HG02938 (cell line): ENCODE measurements at regions not wholly inside any gene's neighbourhood (a gene's known extent, or its start where the extent isn't known, plus 50 kb on each side); places are given as distances from the start of the nearest gene placed in this dataset.

ENCODE experiments used
- ATAC-seq: cut with Tn5 transposase; IDR thresholded peaks from one replicate; pipeline ENCODE4 v1.9.1; 2021; ENCODE audit warnings: mild to moderate bottlenecking, moderate library complexity; ENCODE audit not compliant: unreplicated experiment

DNA sequence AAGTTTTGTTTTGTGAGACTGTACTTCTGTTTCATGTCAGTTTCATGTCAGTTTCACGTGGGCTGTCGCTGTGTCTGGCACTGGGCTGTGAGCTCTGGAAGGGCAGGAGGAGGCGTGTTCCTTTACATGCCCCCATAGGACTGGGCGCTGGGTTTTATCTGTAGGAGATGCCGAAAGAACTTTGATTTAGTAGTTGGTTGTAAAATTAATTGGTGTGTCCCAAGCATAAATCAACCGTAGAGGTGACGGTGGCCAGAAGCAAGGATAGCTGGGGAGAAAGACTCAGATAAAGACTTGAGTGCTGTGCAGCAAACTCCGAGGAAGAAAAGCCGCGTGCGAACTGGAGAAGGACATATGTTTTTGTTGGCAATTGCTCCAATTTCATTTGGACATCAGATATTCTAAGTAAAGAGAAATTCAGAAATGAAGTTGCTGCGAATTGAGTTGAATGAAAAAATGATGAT is 182.5 kb downstream of the VRK1 start:
- ATAC-seq, result no peak

- ATAC-seq, result no peak
Observed at GRCh38 chr14:96980835-96981234, 183.7 kb downstream of the VRK1 start.

GRCh38 chr14:96986256-96987085 is 189.3 kb downstream of the VRK1 start:
- ATAC-seq, result no peak

GRCh38 chr14:96987086-96987474 is 189.9 kb downstream of the VRK1 start:
- ATAC-seq, result no peak

- ATAC-seq, result no peak
Observed at GRCh38 chr14:96987771-96988170, 190.6 kb downstream of the VRK1 start.

- ATAC-seq, result no peak
Observed at GRCh38 chr14:96989306-96989705, 192.1 kb downstream of the VRK1 start.

DNA sequence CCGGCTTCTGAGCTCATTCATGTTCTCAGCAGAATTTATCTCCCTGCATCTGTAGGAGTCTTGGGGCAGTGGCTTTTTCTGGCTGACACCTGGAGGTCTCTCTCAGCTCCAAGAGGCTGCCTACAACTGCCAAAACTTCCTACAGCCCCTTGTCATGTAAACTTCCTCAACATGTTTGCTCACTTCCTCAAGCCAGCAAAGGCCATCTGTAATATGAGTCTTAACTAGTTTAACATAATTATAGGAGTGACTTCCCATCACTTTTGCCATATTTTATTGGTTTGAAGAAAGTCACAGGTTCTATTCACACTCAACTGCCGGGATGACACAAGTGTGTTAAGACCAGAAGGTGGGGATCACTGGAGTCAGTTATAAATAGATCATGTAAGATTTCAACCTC is 194.0 kb downstream of the VRK1 start:
- ATAC-seq, result no peak

DNA sequence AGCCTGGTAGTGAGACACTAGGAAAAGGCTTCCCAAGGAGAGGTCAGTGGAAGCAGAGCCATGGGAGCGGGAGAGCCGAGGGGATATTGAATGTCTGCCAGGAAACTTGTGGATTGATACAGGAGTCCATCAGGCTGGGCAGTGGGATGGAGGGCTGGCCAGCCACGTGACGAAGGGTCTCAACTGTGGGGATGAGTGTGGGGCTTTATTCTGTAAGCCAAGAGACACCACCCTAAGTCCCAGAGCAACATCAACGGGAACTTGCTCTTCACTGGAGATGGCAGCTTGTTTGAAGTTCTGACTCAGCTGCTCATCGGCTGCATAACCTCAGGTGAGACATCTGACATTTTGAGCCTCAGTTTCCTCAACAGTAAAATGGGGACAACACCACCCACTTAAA is 197.8 kb downstream of the VRK1 start:
- no peak for ATAC-seq

DNA sequence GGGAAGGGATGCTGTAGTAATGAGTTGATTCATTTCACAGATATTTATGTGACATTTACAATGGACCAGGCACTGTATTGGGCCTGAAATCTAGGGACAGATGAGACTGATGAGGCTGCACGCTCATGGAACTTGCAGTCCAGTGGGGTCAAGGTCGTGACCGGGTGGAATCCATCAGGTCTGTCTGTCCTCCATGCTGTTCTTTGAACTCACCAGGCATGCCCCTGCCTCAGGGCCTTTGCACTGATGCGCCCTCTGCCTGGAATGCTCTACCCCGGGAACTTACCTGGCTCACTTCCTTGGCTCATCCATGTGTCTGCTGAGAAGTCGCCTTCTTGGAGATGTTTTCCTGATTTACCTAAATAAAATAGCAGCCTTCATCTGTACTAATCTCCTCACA is 200.1 kb downstream of the VRK1 start:
- no peak for ATAC-seq

DNA sequence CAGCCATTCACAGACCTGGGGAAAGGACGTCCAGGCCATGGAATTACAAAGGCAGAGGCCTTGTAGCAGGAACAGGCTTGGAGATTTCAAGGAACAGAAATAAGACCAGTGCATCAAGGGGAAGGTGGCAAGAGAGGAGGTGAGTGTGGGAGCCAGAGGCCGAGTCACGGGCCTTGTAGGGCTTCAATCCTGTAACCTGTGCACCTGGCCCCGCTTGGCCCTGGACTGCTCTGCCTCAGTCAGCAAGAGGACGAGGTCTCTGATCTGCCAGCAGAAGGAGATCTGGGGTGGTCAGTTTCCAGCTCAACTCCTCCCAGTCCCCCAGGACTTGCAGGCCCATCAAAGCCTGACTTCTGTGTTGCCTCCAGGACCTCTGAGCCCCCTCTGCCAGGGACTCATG is 200.8 kb downstream of the VRK1 start:
- ATAC-seq, result no peak

DNA sequence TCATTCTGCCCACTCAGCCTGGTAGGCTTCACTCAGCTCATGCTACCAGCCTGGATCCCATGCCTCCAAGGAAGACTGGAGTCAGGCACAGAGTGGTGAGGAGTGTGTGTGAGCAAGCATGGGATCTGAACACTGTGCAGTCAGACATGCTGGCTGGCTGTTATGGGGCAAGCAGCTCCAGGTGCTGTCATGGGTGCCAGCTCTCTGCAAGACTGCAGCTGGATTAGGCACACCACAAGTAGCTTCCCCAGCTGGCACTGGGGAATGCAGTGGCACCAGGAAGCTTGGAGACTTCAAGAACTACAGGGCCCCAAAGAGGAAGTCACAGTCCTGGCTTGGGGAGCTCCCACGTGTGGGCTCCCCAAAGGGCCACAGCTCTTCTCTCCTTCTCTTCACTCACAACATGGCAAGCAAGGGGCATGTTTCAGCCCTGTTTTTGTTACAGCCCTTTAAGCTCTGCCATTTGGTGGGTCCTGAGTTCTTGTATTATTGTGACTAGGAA is 202.5 kb downstream of the VRK1 start:
- no peak for ATAC-seq

DNA sequence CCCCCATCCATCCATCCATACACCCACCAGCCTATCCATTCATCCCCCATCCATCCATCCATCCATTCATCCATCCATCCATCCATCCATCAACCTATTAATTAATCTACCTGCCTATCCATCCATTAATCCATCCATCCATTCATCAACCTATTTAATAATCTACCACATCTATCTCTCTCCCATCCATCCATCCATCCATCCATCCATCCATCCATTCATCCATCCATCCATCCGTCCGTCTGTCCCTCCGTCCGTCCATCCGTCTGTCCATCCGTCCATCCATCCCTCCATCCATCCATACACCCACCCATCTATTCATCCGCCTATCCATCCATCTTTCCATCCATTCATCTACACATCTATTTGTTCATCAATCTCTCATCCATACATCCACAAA is 205.3 kb downstream of the VRK1 start:
- ATAC-seq, result no peak

GRCh38 chr14:97005934-97006333 is 208.8 kb downstream of the VRK1 start:
- ATAC-seq, result no peak

DNA sequence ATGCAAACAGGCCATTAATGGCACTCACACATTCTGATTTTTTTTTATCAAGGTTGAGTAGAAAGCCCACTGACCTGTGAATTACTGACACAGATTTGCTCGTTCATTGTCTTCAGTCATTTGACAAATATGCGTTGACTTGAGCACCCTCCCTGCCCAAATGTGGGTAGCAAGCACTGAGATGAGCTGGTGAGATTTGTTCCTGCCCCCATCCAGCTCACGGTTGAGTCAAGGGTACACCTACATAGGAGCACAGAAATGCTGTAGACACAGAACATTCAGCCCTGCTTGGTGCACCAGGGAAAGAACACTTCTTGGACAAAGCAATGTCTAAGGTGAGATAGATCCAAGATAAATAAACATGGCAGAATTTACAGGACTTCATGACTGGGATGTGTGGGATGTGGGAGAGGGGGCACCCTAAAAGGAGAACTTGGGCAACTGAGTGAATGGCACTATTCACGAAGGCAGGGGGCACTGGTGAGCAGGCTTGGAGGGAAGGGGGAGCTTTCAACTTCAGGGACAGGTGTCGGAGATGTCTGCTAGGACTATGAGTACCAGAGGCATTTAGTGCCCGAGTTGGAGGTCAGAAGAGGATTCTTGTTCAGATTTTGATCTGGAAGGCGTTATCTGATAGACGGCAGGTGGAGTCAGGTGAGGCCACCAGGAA is 213.4 kb downstream of the VRK1 start:
- no peak for ATAC-seq

DNA sequence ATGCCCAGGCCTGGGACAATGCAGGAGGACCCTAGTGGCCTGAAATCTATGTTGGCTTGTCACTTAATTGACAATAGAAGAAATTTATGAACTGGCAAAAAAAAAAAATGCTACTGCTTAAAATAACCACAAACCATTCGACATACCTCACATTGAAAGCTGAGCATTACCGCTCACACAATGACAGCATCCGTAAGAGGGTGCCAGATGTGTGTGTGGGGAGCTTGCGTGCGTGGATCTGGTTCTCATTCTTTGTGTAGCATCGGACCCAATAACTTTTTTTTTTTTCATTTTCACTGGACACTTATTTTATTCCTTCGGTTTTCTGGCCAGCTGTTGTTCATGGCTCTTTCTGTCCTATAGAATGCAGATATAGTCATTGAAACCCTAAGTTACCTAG is 216.7 kb downstream of the VRK1 start:
- no peak for ATAC-seq

DNA sequence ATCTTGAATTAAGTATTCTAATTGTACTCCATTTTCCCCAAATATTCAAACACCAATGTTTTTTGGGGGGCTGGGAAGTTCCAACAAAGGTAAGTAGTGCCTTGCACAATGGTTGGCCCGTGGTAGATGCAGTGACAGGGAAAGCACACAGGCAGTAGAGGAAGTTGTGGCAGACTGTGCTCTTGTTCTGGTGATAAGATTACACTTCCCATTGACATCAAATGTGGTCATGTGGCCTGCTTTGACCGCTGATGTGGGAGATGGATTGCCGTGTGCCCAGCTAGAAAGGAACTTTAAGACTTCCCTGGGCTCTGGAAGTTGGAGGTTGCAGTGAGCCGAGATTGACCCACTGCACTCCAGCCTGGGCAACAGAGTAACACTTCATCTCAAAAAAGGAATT is 223.8 kb downstream of the VRK1 start:
- ATAC-seq, result no peak

DNA sequence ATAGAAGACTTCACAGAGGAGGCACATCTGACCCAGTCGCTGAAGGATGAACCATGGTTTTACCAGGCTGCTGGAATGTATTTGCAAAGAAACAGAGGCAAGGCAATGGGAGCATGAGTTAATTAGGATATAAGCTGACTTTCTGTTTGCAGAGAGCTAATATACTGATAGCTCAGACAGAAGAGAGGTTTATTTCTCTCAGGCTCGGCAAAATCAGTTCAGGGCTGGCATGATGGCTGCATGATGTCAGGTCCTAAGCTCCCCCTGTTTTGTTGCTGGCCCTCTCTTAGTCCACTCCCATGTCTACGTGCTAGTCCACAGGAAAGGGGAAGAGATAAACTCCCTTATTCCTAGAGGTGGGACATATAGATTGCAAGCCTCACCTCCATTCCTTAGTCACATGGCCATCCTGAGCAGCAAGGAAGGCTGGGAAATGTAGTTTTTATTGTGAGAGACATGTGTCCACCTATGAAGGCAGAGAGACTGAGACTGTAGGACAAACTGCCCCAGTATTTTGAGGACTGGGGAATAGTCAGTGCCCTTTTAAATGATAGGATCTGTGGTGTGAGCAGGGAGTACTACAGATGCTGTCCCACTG is 224.5 kb downstream of the VRK1 start:
- ATAC-seq, result no peak

GRCh38 chr14:97022741-97023140 is 225.6 kb downstream of the VRK1 start:
- no peak for ATAC-seq

- ATAC-seq, result no peak
Observed at GRCh38 chr14:97023871-97024270, 226.7 kb downstream of the VRK1 start.

DNA sequence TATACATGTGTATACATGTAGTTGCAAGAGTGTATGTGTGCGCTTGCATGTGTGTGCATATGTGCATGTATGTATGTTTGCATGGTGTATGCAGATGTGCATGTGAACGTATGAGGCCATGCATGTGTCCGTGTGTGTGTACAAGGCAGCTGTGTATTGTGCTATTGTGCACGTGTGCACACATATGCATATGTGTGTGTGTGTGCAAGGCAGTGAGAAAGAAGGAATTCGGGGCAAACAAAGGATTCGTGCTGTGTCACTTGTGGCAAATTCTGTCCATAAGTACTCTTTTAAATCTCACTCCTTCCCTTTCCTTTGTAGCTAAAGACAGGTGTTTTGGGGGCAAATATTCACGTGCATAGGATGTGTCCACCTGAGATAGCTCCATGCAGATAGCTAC is 227.1 kb downstream of the VRK1 start:
- ATAC-seq, result no peak

GRCh38 chr14:97025722-97026121 is 228.5 kb downstream of the VRK1 start:
- no peak for ATAC-seq
